IMR-90 (cell line): ENCODE measurements at regions not wholly inside any gene's neighbourhood (a gene's known extent, or its start where the extent isn't known, plus 50 kb on each side); places are given as distances from the start of the nearest gene placed in this dataset.
"Not testable (repeated sequence)": the region's sequence is repeated elsewhere in the genome, so short reads cannot be mapped to it uniquely, and the experiment has no call there.

Experiments used
- ATAC-seq: fragments of 200-7000 bp; cut with Tn5 transposase; 2 replicates; pipeline ENCODE4 v1.9.1; 2020; ENCODE audit warnings: low read depth, mild to moderate bottlenecking, moderate library complexity
- BruUV-seq: library from RNA; stranded (reverse); fragments of 400-500 nt; replicated peaks from 2 replicates; lab custom pipeline; 2021; lab: Mats Ljungman, UMichigan
- CTCF ChIA-PET: fragments of 300-600 bp; formaldehyde crosslinking; extraction: SDS; loops from one replicate; lab custom pipeline; 2021; ENCODE audit warnings: antibody characterized with exemption; lab: Yijun Ruan, JAX
- POLR2A ChIA-PET: fragments of 300-600 bp; sonication (Branson Sonifier 250); formaldehyde crosslinking; loops from one replicate; lab custom pipeline; 2022; ENCODE audit warnings: antibody characterized with exemption; ENCODE audit not compliant: unreplicated experiment; lab: Charles Lee
- DNase-seq: peaks from one replicate; pipeline ENCODE4 v3.0.0; 2013
- H2AFZ ChIP-seq: replicated peaks from 2 replicates; pipeline ENCODE3; 2013; ENCODE audit warnings: low read length, mild to moderate bottlenecking; ENCODE audit not compliant: poor library complexity
- H2AK5ac ChIP-seq: 2 replicates; pipeline ENCODE4 v1.6.1; 2013; ENCODE audit warnings: low read depth, low read length, inconsistent platforms
- H2AK9ac ChIP-seq: replicated peaks from 2 replicates; pipeline ENCODE3; 2013; ENCODE audit warnings: mild to moderate bottlenecking, low read depth, low read length, moderate library complexity; ENCODE audit not compliant: poor library complexity
- H2BK120ac ChIP-seq: 2 replicates; pipeline ENCODE4 v1.6.1; 2013; ENCODE audit warnings: low read depth, low read length, inconsistent platforms
- H2BK15ac ChIP-seq: 3 replicates; pipeline ENCODE4 v1.6.1; 2013; ENCODE audit warnings: low read depth, low read length, inconsistent platforms
- H2BK20ac ChIP-seq: 2 replicates; pipeline ENCODE4 v1.6.1; 2013; ENCODE audit warnings: low read depth, mild to moderate bottlenecking, inconsistent platforms, low read length, moderate library complexity
- H2BK5ac ChIP-seq: 2 replicates; pipeline ENCODE4 v1.6.1; 2013; ENCODE audit warnings: mild to moderate bottlenecking, low read depth, low read length, inconsistent platforms; ENCODE audit not compliant: poor library complexity, severe bottlenecking
- H3K14ac ChIP-seq: replicated peaks from 2 replicates; pipeline ENCODE4 v1.6.1; 2013; ENCODE audit warnings: low read depth, low read length, inconsistent platforms
- H3K18ac ChIP-seq: 2 replicates; pipeline ENCODE4 v1.6.1; 2013; ENCODE audit warnings: low read depth, low read length, control low read depth
- H3K23ac ChIP-seq: 2 replicates; pipeline ENCODE4 v1.6.1; 2013; ENCODE audit warnings: low read depth, low read length, inconsistent platforms
- H3K27ac ChIP-seq: 2 replicates; pipeline ENCODE4 v1.5.1; 2013; ENCODE audit warnings: mild to moderate bottlenecking, control low read depth, low read length; ENCODE audit not compliant: insufficient read depth
- H3K27me3 ChIP-seq: 2 replicates; pipeline ENCODE4 v1.6.1; 2013; ENCODE audit warnings: low read length; ENCODE audit not compliant: control insufficient read depth, insufficient read depth
- H3K36me3 ChIP-seq: 2 replicates; pipeline ENCODE4 v1.6.1; 2013; ENCODE audit warnings: low read length, mixed read lengths; ENCODE audit not compliant: control insufficient read depth, insufficient read depth
- H3K4ac ChIP-seq: 2 replicates; pipeline ENCODE4 v1.6.1; 2013; ENCODE audit warnings: low read depth, low read length, inconsistent platforms
- H3K4me1 ChIP-seq: 2 replicates; pipeline ENCODE4 v1.6.1; 2013; ENCODE audit warnings: low read length, mixed read lengths; ENCODE audit not compliant: control insufficient read depth, insufficient read depth
- H3K4me2 ChIP-seq: 2 replicates; pipeline ENCODE4 v1.6.1; 2013; ENCODE audit warnings: low read depth, mild to moderate bottlenecking, control low read depth, low read length, moderate library complexity
- H3K4me3 ChIP-seq: 2 replicates; pipeline ENCODE4 v1.5.1; 2013; ENCODE audit warnings: low read depth, mild to moderate bottlenecking, control low read depth, low read length, moderate library complexity; ENCODE audit not compliant: insufficient read depth
- H3K56ac ChIP-seq: 2 replicates; pipeline ENCODE4 v1.6.1; 2013; ENCODE audit warnings: low read length, inconsistent platforms; ENCODE audit not compliant: insufficient read depth; ENCODE audit errors: extremely low read depth
- H3K79me1 ChIP-seq, 2 experiments: 2 replicates each; pipeline ENCODE4 v1.6.1; 2013; ENCODE audit warnings: low read length in 2 of 2, inconsistent platforms in 1 of 2, low read depth in 1 of 2
- H3K9ac ChIP-seq: 2 replicates; pipeline ENCODE4 v1.6.1; 2013; ENCODE audit warnings: low read depth, low read length, control low read depth
- H3K9me1 ChIP-seq: 2 replicates; pipeline ENCODE4 v1.6.1; 2013; ENCODE audit warnings: low read length, inconsistent platforms; ENCODE audit not compliant: insufficient read depth
- H3K9me3 ChIP-seq: 2 replicates; pipeline ENCODE4 v1.6.1; 2013; ENCODE audit warnings: low read length; ENCODE audit not compliant: control insufficient read depth, insufficient read depth
- H4K20me1 ChIP-seq: 2 replicates; pipeline ENCODE4 v1.6.1; 2013; ENCODE audit warnings: low read length, inconsistent platforms; ENCODE audit not compliant: insufficient read depth
- H4K5ac ChIP-seq: 2 replicates; pipeline ENCODE4 v1.6.1; 2013; ENCODE audit warnings: mild to moderate bottlenecking, low read depth, low read length, control low read depth
- H4K8ac ChIP-seq, 2 experiments: 2 replicates each; pipeline ENCODE4 v1.6.1; 2013; ENCODE audit warnings: low read depth in 2 of 2, low read length in 2 of 2, control low read depth in 1 of 2, inconsistent platforms in 1 of 2
- H4K91ac ChIP-seq: 2 replicates; pipeline ENCODE4 v1.6.1; 2013; ENCODE audit warnings: low read depth, low read length, inconsistent platforms; ENCODE audit not compliant: insufficient read depth
- WGBS, 2 experiments: methylation state at CpG; one replicate each; pipeline versions ENCODE4 v1.1.5 to v1.1.7; 2013; ENCODE audit warnings: missing lambda C conversion rate in 2 of 2; ENCODE audit not compliant: insufficient read length in 1 of 2; ENCODE audit errors: extremely low coverage in 2 of 2; 5-methylcytosine and 5-hydroxymethylcytosine counted together
- dilution Hi-C: fragments of 300-500 bp; cut with HindIII; formaldehyde crosslinking; loops from one replicate; pipeline ENCODE4 v1.14.3; 2018; ENCODE audit warnings: low sequenced_read_pairs; ENCODE audit not compliant: unreplicated experiment
- in situ Hi-C: fragments of 300-500 bp; cut with MboI; formaldehyde crosslinking; loops from 3 replicates; pipeline ENCODE4 v1.14.3; 2019; ENCODE audit warnings: low sequenced_read_pairs, inconsistent platforms, mixed read lengths
- intact Hi-C: fragments of 100-400 bp; cut with micrococcal nuclease; formaldehyde crosslinking; loops from 2 replicates; pipeline ENCODE4 v1.10.0; 2022

- H3K79me1 ChIP-seq, H3K4ac ChIP-seq, H2AFZ ChIP-seq, H2BK5ac ChIP-seq, H3K56ac ChIP-seq, H2BK15ac ChIP-seq, POLR2A ChIA-PET, H3K4me2 ChIP-seq, H3K14ac ChIP-seq, H3K4me1 ChIP-seq, H3K23ac ChIP-seq, H2BK20ac ChIP-seq, in situ Hi-C loops, DNase-seq, CTCF ChIA-PET, intact Hi-C loops, BruUV-seq, ATAC-seq, H3K9me1 ChIP-seq, H3K27me3 ChIP-seq, H3K27ac ChIP-seq, H2BK120ac ChIP-seq, H3K4me3 ChIP-seq, H3K9me3 ChIP-seq, H4K5ac ChIP-seq, H4K91ac ChIP-seq, dilution Hi-C loops, H2AK5ac ChIP-seq, H4K20me1 ChIP-seq, H4K8ac ChIP-seq, H3K36me3 ChIP-seq, H3K18ac ChIP-seq, H3K9ac ChIP-seq, H2AK9ac ChIP-seq: not testable (repeated sequence)
- no CpG with 5 or more reads among the region's 7 CpGs for WGBS, 2 experiments
Measured at GRCh38 chr11:67830152-67830551, 155.7 kb upstream of the ALDH3B2 start.

- H4K8ac ChIP-seq, H3K18ac ChIP-seq, H3K27ac ChIP-seq, ATAC-seq, H3K23ac ChIP-seq, H3K4ac ChIP-seq, H2BK20ac ChIP-seq, DNase-seq, H4K20me1 ChIP-seq, CTCF ChIA-PET, BruUV-seq, H4K91ac ChIP-seq, H3K4me2 ChIP-seq, H2BK120ac ChIP-seq, H2BK15ac ChIP-seq, H3K56ac ChIP-seq, dilution Hi-C loops, H3K4me3 ChIP-seq, H2AK5ac ChIP-seq, H3K14ac ChIP-seq, in situ Hi-C loops, H3K9ac ChIP-seq, H4K5ac ChIP-seq, H3K27me3 ChIP-seq, H3K9me3 ChIP-seq, H3K4me1 ChIP-seq, intact Hi-C loops, H3K36me3 ChIP-seq, H2BK5ac ChIP-seq, H2AFZ ChIP-seq, POLR2A ChIA-PET, H3K9me1 ChIP-seq, H2AK9ac ChIP-seq, H3K79me1 ChIP-seq: not testable (repeated sequence)
- WGBS, 2 experiments = no CpG with 5 or more reads among the region's 4 CpGs
Measured at GRCh38 chr11:67826951-67827296, 152.5 kb upstream of the ALDH3B2 start.
